ENCODE measurements at regions not wholly inside any gene's neighbourhood (a gene's known extent, or its start where the extent isn't known, plus 50 kb on each side); places are given as distances from the start of the nearest gene placed in this dataset.

DNA sequence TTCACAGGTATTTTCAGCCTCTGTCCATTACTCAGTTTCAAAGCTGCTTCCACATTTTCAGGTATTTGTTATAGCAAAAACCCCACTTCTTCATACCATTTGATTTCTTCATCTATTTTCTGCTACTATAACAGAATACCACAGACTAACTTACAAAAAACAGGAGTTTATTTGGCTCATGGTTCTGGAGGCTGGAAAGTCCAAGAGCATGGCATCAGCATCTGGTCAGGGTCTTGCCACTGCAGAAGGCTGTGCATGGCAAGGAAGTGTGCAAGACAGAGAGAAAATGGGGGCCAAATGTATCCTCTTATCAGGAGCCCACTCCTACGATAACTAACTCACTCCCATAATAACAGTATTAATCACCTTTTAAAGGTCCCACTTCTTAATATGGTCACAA is 82.8 kb upstream of the FOXA2 start:
- TF ChIP-seq EZH2 (IDR thresholded peaks at IDR 0.05; ENCODE audit: borderline replicate concordance, insufficient read depth, low read depth, low read length, poor library complexity, severe bottlenecking): no peak
- TF ChIP-seq, protein P1, sequence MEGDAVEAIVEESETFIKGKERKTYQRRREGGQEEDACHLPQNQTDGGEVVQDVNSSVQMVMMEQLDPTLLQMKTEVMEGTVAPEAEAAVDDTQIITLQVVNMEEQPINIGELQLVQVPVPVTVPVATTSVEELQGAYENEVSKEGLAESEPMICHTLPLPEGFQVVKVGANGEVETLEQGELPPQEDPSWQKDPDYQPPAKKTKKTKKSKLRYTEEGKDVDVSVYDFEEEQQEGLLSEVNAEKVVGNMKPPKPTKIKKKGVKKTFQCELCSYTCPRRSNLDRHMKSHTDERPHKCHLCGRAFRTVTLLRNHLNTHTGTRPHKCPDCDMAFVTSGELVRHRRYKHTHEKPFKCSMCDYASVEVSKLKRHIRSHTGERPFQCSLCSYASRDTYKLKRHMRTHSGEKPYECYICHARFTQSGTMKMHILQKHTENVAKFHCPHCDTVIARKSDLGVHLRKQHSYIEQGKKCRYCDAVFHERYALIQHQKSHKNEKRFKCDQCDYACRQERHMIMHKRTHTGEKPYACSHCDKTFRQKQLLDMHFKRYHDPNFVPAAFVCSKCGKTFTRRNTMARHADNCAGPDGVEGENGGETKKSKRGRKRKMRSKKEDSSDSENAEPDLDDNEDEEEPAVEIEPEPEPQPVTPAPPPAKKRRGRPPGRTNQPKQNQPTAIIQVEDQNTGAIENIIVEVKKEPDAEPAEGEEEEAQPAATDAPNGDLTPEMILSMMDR (IDR thresholded peaks at IDR 0.05): no peak
